A549 (cell line): ENCODE measurements at regions not wholly inside any gene's neighbourhood (a gene's known extent, or its start where the extent isn't known, plus 50 kb on each side); places are given as distances from the start of the nearest gene placed in this dataset.

Experiments used
- ATAC-seq, 2 experiments: fragments of 200-7000 bp in 1 of 2; fragments of >200 bp in 1 of 2; cut with Nextera tagmentation in 1 of 2; cut with Tn5 transposase in 1 of 2; 3 replicates each; pipeline versions ENCODE4 v1.8.0 to v1.9.1; 2018 to 2020; ENCODE audit warnings: mild to moderate bottlenecking in 1 of 2, moderate library complexity in 1 of 2
- CTCF ChIA-PET: fragments of 300-600 bp; sonication (Branson Sonifier 250); formaldehyde crosslinking; extraction: SDS; loops from one replicate; lab custom pipeline; 2021; ENCODE audit warnings: antibody characterized with exemption, inconsistent platforms; lab: Yijun Ruan, JAX
- POLR2A ChIA-PET: fragments of 350-600 bp; formaldehyde crosslinking; extraction: SDS; loops from one replicate; lab custom pipeline; 2021; ENCODE audit warnings: antibody characterized with exemption, inconsistent platforms; lab: Yijun Ruan, JAX
- DNase-seq, 2 experiments: peaks; one replicate each; pipeline versions ENCODE4 v3.0.0 to v3.0.0-alpha.2; 2011 to 2016; ENCODE audit warnings: low read depth in 1 of 2, low spot score in 1 of 2
- FAIRE-seq: peaks from 2 replicates; lab custom pipeline; 2011; peaks lifted over from hg19 to GRCh38; lab: Jason Lieb, UNC
- H3K27ac ChIP-seq, 2 experiments: fragments of >200 bp; sonication (Bioruptor Twin); formaldehyde crosslinking; 3 replicates each; pipeline ENCODE4 v1.5.1; 2016 to 2017
- H3K4me1 ChIP-seq: fragments of >200 bp; sonication (Bioruptor Twin); formaldehyde crosslinking; 3 replicates; pipeline ENCODE4 v1.6.1; 2016
- H3K4me2 ChIP-seq: fragments of >200 bp; sonication (Bioruptor Twin); formaldehyde crosslinking; 3 replicates; pipeline ENCODE4 v1.6.1; 2016
- H3K4me3 ChIP-seq: fragments of >200 bp; sonication (Bioruptor Twin); formaldehyde crosslinking; 3 replicates; pipeline ENCODE4 v1.5.1; 2016
- H3K9me3 ChIP-seq: fragments of >200 bp; sonication (Bioruptor Twin); formaldehyde crosslinking; 3 replicates; pipeline ENCODE4 v1.6.1; 2016
- BHLHE40 ChIP-seq: IDR thresholded peaks from 2 replicates; pipeline ENCODE4 v1.6.1; 2012; ENCODE audit warnings: low read depth, low read length, inconsistent platforms
- CBX2 ChIP-seq: fragments of 200-600 bp; sonication (generic); IDR thresholded peaks from 2 replicates; pipeline ENCODE4 v1.6.1; 2016; ENCODE audit warnings: low read depth, mild to moderate bottlenecking, borderline replicate concordance
- CBX8 ChIP-seq: fragments of 200-600 bp; sonication (generic); IDR thresholded peaks from 2 replicates; pipeline ENCODE4 v1.6.1; 2016
- CHD2 ChIP-seq: fragments of 150-350 bp; IDR thresholded peaks from 2 replicates; pipeline ENCODE4 v1.6.1; 2014; ENCODE audit warnings: low read length; ENCODE audit not compliant: partially characterized antibody
- EHF ChIP-seq: fragments of 250-450 bp; sonication (Bioruptor Pico); IDR thresholded peaks from 2 replicates; pipeline ENCODE4 v1.5.0; 2020; ENCODE audit warnings: mild to moderate bottlenecking
- ESRRA ChIP-seq: fragments of 150-350 bp; IDR thresholded peaks from 2 replicates; pipeline ENCODE4 v1.6.1; 2014; ENCODE audit warnings: mild to moderate bottlenecking, low read length, borderline replicate concordance
- FOSB ChIP-seq: fragments of 250-450 bp; sonication (Bioruptor Pico); IDR thresholded peaks from 2 replicates; pipeline ENCODE4 v1.5.0; 2020; ENCODE audit warnings: mild to moderate bottlenecking, moderate library complexity
- FOSL2 ChIP-seq, 2 experiments: fragments of 450-650 bp in 1 of 2; fragments of >200 bp in 1 of 2; sonication (Bioruptor Twin) in 1 of 2; formaldehyde crosslinking; IDR thresholded peaks; 2 replicates each; pipeline versions ENCODE4 v1.5.0 to v1.6.1; 2016 to 2020; ENCODE audit warnings: mild to moderate bottlenecking in 1 of 2, moderate library complexity in 1 of 2
- HEYL ChIP-seq: fragments of 250-450 bp; sonication (Bioruptor Pico); IDR thresholded peaks from 2 replicates; pipeline ENCODE4 v1.8.0; 2021; ENCODE audit warnings: mild to moderate bottlenecking, moderate library complexity
- HOXA7 ChIP-seq: fragments of 250-450 bp; sonication (Bioruptor Pico); IDR thresholded peaks from 2 replicates; pipeline ENCODE4 v1.5.0; 2020; ENCODE audit warnings: mild to moderate bottlenecking, moderate library complexity
- HOXB13 ChIP-seq: fragments of 250-450 bp; sonication (Bioruptor Pico); IDR thresholded peaks from 2 replicates; pipeline ENCODE4 v1.5.0; 2020; ENCODE audit warnings: low read depth, mild to moderate bottlenecking, moderate library complexity
- JUNB ChIP-seq: fragments of >200 bp; sonication (Bioruptor Twin); formaldehyde crosslinking; IDR thresholded peaks from 2 replicates; pipeline ENCODE4 v1.6.1; 2016
- KDM1A ChIP-seq: fragments of 200-600 bp; sonication (generic); IDR thresholded peaks from 2 replicates; pipeline ENCODE4 v1.6.1; 2016; ENCODE audit warnings: low read depth, mild to moderate bottlenecking
- MAFK ChIP-seq: fragments of 450-650 bp; IDR thresholded peaks from 2 replicates; pipeline ENCODE4 v1.6.1; 2014; ENCODE audit not compliant: partially characterized antibody
- MAZ ChIP-seq: fragments of 150-350 bp; IDR thresholded peaks from 2 replicates; pipeline ENCODE4 v1.6.1; 2014; ENCODE audit warnings: antibody characterized with exemption, low read depth, low read length, borderline replicate concordance
- MYC ChIP-seq: IDR thresholded peaks from 2 replicates; pipeline ENCODE4 v1.6.1; 2012; ENCODE audit warnings: mild to moderate bottlenecking, inconsistent platforms, low read length, improper control_type of control experiment, borderline replicate concordance
- NFE2L2 ChIP-seq: fragments of 150-350 bp; conservative IDR thresholded peaks from 2 replicates; pipeline ENCODE4 v1.6.1; 2014; ENCODE audit warnings: low read length
- NR3C1 ChIP-seq: fragments of >200 bp; sonication (Bioruptor Twin); formaldehyde crosslinking; IDR thresholded peaks from 3 replicates; pipeline ENCODE4 v1.6.1; 2017
- PHF8 ChIP-seq: fragments of 200-600 bp; sonication (generic); IDR thresholded peaks from 2 replicates; pipeline ENCODE4 v1.6.1; 2016; ENCODE audit warnings: low read depth, mild to moderate bottlenecking, antibody characterized with exemption, moderate library complexity, borderline replicate concordance
- POLR2A ChIP-seq: IDR thresholded peaks from 2 replicates; pipeline ENCODE4 v1.6.1; 2012; ENCODE audit warnings: mild to moderate bottlenecking, low read length
- POLR2AphosphoS2 ChIP-seq: conservative IDR thresholded peaks from 2 replicates; pipeline ENCODE4 v1.6.1; 2012; ENCODE audit warnings: low read length, improper control_type of control experiment, inconsistent platforms
- RCOR1 ChIP-seq: fragments of 150-350 bp; IDR thresholded peaks from 2 replicates; pipeline ENCODE4 v1.6.1; 2014; ENCODE audit warnings: antibody characterized with exemption, low read length, low read depth
- RFX5 ChIP-seq: fragments of 450-650 bp; IDR thresholded peaks from 2 replicates; pipeline ENCODE4 v1.7.1; 2014; ENCODE audit warnings: antibody characterized with exemption, mild to moderate bottlenecking, moderate library complexity
- SREBF2 ChIP-seq: fragments of 450-650 bp; IDR thresholded peaks from 2 replicates; pipeline ENCODE4 v1.6.1; 2014; ENCODE audit warnings: mild to moderate bottlenecking, moderate library complexity
- TFCP2L1 ChIP-seq: fragments of 250-450 bp; sonication (Bioruptor Pico); IDR thresholded peaks from 2 replicates; pipeline ENCODE4 v1.5.0; 2021; ENCODE audit warnings: mild to moderate bottlenecking
- TP53 ChIP-seq: fragments of 250-450 bp; sonication (Bioruptor Pico); IDR thresholded peaks from 2 replicates; pipeline ENCODE4 v1.5.0; 2021; ENCODE audit warnings: mild to moderate bottlenecking, moderate library complexity
- USF2 ChIP-seq: fragments of 450-650 bp; IDR thresholded peaks from 2 replicates; pipeline ENCODE4 v1.6.1; 2014; ENCODE audit warnings: antibody characterized with exemption
- ZC3H11A ChIP-seq: fragments of 450-650 bp; IDR thresholded peaks from 2 replicates; pipeline ENCODE4 v1.6.1; 2014; ENCODE audit warnings: antibody characterized with exemption, mild to moderate bottlenecking
- ZFP36 ChIP-seq: fragments of 450-650 bp; IDR thresholded peaks from 2 replicates; pipeline ENCODE4 v1.6.1; 2014; ENCODE audit warnings: borderline replicate concordance; ENCODE audit not compliant: partially characterized antibody
- ZSCAN20 ChIP-seq: fragments of 250-450 bp; sonication (Bioruptor Pico); IDR thresholded peaks from 2 replicates; pipeline ENCODE4 v1.8.0; 2022; ENCODE audit warnings: mild to moderate bottlenecking, moderate library complexity
- WGBS: methylation state at CpG from one replicate; pipeline ENCODE4 v1.1.6; 2017; ENCODE audit errors: missing lambda C conversion rate; 5-methylcytosine and 5-hydroxymethylcytosine counted together
- TF ChIP-seq, protein P1 (sequence below): IDR thresholded peaks from 2 replicates; pipeline ENCODE4 v1.6.1; 2012; ENCODE audit warnings: low read depth, borderline replicate concordance
- TF ChIP-seq, protein P2 (sequence below): fragments of 150-350 bp; IDR thresholded peaks from 2 replicates; pipeline ENCODE4 v1.6.1; 2014; ENCODE audit warnings: low read depth, mild to moderate bottlenecking, low read length
- TF ChIP-seq, protein P3 (sequence below): IDR thresholded peaks from 2 replicates; pipeline ENCODE4 v1.6.1; 2012

- Histone ChIP-seq H3K4me1 (no peaks in the 10 kb centered on the region), H3K4me3 (no peak overlapping the region), H3K4me2 (no peak overlapping the region), H3K27ac (no peak overlapping the region), H3K9me3 (no peaks in the 10 kb centered on the region)
- CTCF ChIA-PET, result no interaction called here
- POLR2A ChIA-PET, result no interaction called here
- TF ChIP-seq TP53 (CRISPR knock-in tag) (no peak), USF2 (no peak), KDM1A (no peak), HOXB13 (CRISPR knock-in tag) (no peak), POLR2AphosphoS2 (no peak), POLR2A (no peak), CHD2 (no peak), FOSL2 (IDR thresholded peaks at IDR 0.05) (no peak), FOSL2 (CRISPR knock-in tag; IDR thresholded peaks at IDR 0.05) (no peak), MAZ (no peak), RCOR1 (no peak), BHLHE40 (no peak), ESRRA (no peak), MYC (no peak), MAFK (no peak), SREBF2 (no peak), FOSB (CRISPR knock-in tag) (no peak), PHF8 (no peak), CBX8 (no peak)
- DNase-seq (no peak), ATAC-seq (no peak), FAIRE-seq (no peak)
- WGBS, result 13% methylated on average over 6 of the region's 6 CpGs
Observed at GRCh38 chr4:180617196-180617595, 1626.0 kb upstream of the TENM3 start.

DNA sequence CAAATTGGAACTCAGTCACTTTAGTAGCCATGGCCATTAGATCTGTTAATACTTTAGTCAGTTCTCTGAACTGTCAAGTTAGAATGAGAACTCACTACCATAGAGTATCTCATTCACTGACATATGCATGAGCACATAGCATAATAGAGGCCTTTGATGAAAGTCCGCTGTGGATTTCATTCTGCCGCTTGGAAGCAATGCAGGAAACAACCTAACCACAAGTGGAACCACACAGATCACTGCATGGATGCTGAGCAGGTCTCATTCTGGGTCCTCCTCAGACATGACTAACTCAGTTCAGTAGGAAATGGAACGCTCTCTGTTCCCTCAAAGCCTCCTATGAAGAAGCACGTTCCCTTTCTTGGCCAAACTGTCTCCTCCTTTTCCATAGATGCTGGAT lies 1624.8 kb upstream of the TENM3 start:
- TF ChIP-seq EHF (CRISPR knock-in tag) (no peak), PHF8 (no peak), TP53 (CRISPR knock-in tag) (no peak), ESRRA (no peak), RFX5 (no peak)
- TF ChIP-seq, protein P1, sequence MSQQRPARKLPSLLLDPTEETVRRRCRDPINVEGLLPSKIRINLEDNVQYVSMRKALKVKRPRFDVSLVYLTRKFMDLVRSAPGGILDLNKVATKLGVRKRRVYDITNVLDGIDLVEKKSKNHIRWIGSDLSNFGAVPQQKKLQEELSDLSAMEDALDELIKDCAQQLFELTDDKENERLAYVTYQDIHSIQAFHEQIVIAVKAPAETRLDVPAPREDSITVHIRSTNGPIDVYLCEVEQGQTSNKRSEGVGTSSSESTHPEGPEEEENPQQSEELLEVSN, result no peak
- TF ChIP-seq, protein P2, sequence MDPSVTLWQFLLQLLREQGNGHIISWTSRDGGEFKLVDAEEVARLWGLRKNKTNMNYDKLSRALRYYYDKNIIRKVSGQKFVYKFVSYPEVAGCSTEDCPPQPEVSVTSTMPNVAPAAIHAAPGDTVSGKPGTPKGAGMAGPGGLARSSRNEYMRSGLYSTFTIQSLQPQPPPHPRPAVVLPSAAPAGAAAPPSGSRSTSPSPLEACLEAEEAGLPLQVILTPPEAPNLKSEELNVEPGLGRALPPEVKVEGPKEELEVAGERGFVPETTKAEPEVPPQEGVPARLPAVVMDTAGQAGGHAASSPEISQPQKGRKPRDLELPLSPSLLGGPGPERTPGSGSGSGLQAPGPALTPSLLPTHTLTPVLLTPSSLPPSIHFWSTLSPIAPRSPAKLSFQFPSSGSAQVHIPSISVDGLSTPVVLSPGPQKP, result no peak
- DNase-seq (no peak), FAIRE-seq (no peak), ATAC-seq (no peak)
- WGBS, result 38% methylated on average over 4 of the region's 4 CpGs
- Histone ChIP-seq H3K4me1 (no peaks in the 10 kb centered on the region), H3K4me2 (no peak overlapping the region), H3K9me3 (no peaks in the 10 kb centered on the region), H3K27ac (no peak overlapping the region), H3K4me3 (no peak overlapping the region)
- POLR2A ChIA-PET, result no interaction called here
- CTCF ChIA-PET, result no interaction called here

GRCh38 chr4:180619440-180619839 lies 1623.8 kb upstream of the TENM3 start:
- ChIA-PET POLR2A (no interaction called here), CTCF (no interaction called here)
- WGBS, result 2% methylated on average over 3 of the region's 3 CpGs
- no peak overlapping the region for H3K27ac ChIP-seq
- H3K4me1 ChIP-seq, result no peaks in the 10 kb centered on the region
- H3K4me3 ChIP-seq, result no peak overlapping the region
- ATAC-seq, result no peak
- H3K4me2 ChIP-seq, result no peak overlapping the region
- no peaks in the 10 kb centered on the region for H3K9me3 ChIP-seq
- DNase-seq, result no peak
- FAIRE-seq, result no peak
- TF ChIP-seq ZC3H11A (no peak), HOXA7 (CRISPR knock-in tag) (no peak), KDM1A (no peak), JUNB (no peak), HOXB13 (CRISPR knock-in tag) (no peak), CBX2 (no peak), ZFP36 (no peak), TFCP2L1 (CRISPR knock-in tag) (no peak), ZSCAN20 (CRISPR knock-in tag) (no peak), RCOR1 (no peak), NFE2L2 (no peak), HEYL (no peak), NR3C1 (no peak), ESRRA (no peak)
- TF ChIP-seq, protein P2, result no peak
- TF ChIP-seq, protein P3, sequence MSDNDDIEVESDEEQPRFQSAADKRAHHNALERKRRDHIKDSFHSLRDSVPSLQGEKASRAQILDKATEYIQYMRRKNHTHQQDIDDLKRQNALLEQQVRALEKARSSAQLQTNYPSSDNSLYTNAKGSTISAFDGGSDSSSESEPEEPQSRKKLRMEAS, result no peak
